Fibroblast of villous mesenchyme (primary cell): ENCODE measurements at regions not wholly inside any gene's neighbourhood (a gene's known extent, or its start where the extent isn't known, plus 50 kb on each side); places are given as distances from the start of the nearest gene placed in this dataset.
A peak's percentile ranks its signal among the peaks of the same experiment; 100 is the strongest.

ENCODE experiments used
- DNase-seq: peaks from one replicate; pipeline ENCODE4 v3.0.0-alpha.2; 2010; ENCODE audit warnings: low read depth
- H3K4me3 ChIP-seq: 2 replicates; pipeline ENCODE4 v1.5.1; 2011; ENCODE audit warnings: low read depth, mild to moderate bottlenecking, low read length
- CTCF ChIP-seq: IDR thresholded peaks from 2 replicates; pipeline ENCODE4 v1.5.1; 2012; ENCODE audit warnings: low read depth, mild to moderate bottlenecking, low read length; ENCODE audit not compliant: insufficient read depth

DNA sequence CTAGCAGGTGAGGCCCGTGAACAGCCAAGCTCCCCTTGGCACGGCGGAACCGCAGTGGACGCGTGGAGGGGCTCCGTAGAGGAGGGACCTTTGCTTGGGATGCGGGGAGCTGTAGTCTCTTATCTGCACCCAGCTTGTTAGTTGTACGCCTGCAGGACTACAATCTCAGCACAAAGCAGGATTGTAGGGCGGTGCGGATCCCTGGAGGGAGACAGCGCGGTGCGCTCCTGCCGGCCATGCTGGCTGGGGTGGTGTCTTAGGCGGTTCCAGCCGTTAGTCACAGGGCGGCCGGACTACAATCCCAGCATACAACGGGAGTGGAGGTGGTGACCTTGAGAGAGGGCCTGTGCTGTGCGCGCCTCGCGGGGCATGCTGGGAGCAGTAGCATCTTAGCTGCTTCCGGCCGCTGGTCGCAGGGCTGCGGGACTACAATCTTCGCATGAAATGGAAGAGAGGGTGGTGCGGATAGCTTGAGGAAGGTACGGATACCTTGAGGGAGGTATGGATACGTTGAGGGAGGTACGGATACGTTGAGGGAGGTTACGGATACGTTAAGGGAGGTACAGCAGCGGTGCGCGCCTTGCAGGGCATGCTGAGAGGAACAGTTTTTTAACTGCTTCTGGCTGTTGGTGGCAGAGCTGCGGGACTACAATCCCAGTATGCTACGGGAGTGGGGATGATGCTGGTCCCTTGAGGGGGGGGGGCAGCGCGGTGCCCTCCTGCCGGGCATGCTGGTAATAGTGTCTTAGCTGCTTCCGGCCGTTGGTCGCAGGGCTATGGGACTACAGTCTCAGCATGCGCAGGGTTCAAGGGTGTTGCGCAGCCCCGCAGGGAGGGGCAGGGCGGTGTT lies 1419.1 kb downstream of the UQCRFS1 start:
- no peak for TF ChIP-seq CTCF
- peak overlapping the region; percentile 97 for H3K4me3 ChIP-seq
- DNase-seq, result peak; percentile 93

GRCh38 chr19:27793128-27793643 lies 1419.8 kb downstream of the UQCRFS1 start:
- peak; percentile 74 for DNase-seq
- peak overlapping the region; percentile 97 for H3K4me3 ChIP-seq
- TF ChIP-seq CTCF, result no peak

DNA sequence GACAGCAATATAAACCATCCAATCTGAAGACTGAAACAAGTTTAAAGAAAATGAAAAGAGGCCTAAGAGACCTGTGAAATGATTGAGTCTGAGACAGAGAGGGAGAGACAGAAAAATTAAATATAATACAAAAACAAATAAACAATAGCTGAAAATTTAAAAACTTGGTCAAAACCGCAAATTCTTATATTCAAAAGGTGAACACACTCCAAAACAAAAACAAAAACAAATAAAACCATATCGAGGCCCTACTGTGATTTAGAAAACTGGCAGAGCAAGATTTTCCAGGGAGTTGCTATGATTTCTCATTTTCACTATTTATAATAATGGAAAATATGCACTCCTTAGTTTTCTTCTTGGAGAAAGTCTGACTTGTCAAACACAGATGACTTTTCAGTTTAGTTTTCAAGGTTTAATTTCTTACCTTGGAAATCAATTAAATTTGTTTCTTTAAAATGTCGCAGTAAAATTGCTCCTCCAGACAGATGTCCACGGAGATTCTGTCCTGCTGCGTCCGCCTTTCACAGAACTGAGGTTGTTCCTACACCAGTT lies 1420.3 kb downstream of the UQCRFS1 start:
- peak overlapping the region; percentile 97 for H3K4me3 ChIP-seq
- no peak for DNase-seq
- no peak for TF ChIP-seq CTCF

GRCh38 chr19:27780367-27781075 lies 1432.4 kb downstream of the UQCRFS1 start:
- no peak overlapping the region for H3K4me3 ChIP-seq
- TF ChIP-seq CTCF, result no peak
- DNase-seq, result no peak

DNA sequence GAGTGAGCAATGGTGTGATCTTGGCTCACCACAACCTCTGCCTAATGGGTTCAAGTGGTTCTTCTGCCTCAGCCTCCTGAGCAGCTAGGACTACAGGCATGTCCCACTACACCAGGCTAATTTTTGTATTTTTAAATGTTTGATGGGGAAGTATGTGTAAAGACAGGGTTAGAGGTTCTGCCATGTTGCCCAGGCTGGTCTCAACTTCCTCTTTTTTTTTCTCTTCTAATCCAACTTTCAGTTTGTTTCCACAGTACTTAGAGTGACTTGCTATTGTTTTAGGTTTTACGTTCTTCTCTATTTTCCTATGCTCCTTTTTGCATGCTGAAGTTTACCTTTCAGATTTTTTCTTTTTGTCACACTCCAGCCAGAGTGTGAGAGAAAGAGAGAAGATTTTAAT lies 1433.0 kb downstream of the UQCRFS1 start:
- no peak for DNase-seq
- TF ChIP-seq CTCF, result no peak
- no peak overlapping the region for H3K4me3 ChIP-seq

- no peak for TF ChIP-seq CTCF
- H3K4me3 ChIP-seq, result no peak overlapping the region
- no peak for DNase-seq
Observed at GRCh38 chr19:27777726-27778125, 1435.2 kb downstream of the UQCRFS1 start.
